ENCODE measurements at regions not wholly inside any gene's neighbourhood (a gene's known extent, or its start where the extent isn't known, plus 50 kb on each side); places are given as distances from the start of the nearest gene placed in this dataset.

DNA sequence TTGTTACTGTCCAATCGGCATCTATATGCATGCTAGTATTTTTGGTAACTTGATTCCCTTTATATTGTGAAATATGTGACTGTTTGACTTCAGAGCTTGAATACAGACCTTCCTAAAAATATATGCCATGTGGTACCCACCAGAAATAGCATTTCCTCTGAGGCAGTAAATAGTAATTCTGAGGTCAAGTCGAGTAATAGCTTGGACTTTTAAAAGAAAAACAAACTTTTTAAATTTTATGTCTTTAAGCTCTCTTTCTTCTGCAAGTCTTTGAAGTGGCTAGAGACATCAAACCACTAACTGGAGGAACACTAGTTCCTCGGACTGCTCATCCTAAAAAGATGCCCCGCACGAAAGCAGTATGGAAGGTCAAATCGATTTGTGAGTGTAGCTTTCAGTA lies 396.8 kb upstream of the SLC14A2 start:
- Histone ChIP-seq H4K5ac (ENCODE audit: low read length) (no peak overlapping the region), H3K4ac (ENCODE audit: low read depth, low read length) (no peak overlapping the region), H3K56ac (ENCODE audit: low read length) (no peak overlapping the region), H3K79me1 (ENCODE audit: low read length) (no peaks in the 10 kb centered on the region), H2AK5ac (ENCODE audit: low read length) (no peak overlapping the region), H3K36me3 (ENCODE audit: control insufficient read depth, insufficient read depth, low read length) (no peaks in the 10 kb centered on the region), H3K23ac (ENCODE audit: low read length) (no peak overlapping the region), H3K79me2 (ENCODE audit: control insufficient read depth, insufficient read depth, low read length) (no peaks in the 10 kb centered on the region), H3K4me3 (ENCODE audit: low read length) (no peak overlapping the region), H3K4me2 (ENCODE audit: low read length) (no peak overlapping the region), H3K18ac (ENCODE audit: low read length) (no peak overlapping the region), H2BK5ac (ENCODE audit: low read length) (no peak overlapping the region), H3K4me1 (ENCODE audit: control insufficient read depth, low read depth, low read length) (peaks cover 3% of the 10 kb centered on the region), H2BK15ac (replicated peaks; ENCODE audit: low read depth) (no peak overlapping the region), H3K27ac (ENCODE audit: low read depth, low read length) (no peak overlapping the region), H3K27me3 (ENCODE audit: insufficient read depth, low read length, poor library complexity) (no peaks in the 10 kb centered on the region), H4K8ac (ENCODE audit: low read depth, low read length) (no peak overlapping the region), H3K9ac (ENCODE audit: low read length) (no peak overlapping the region), H2BK120ac (ENCODE audit: low read depth, low read length) (no peak overlapping the region)
- DNase-seq, result no peak
- WGBS (ENCODE audit: extremely low coverage, insufficient coverage, low lambda C conversion rate), result no CpG with 5 or more reads among the region's 6 CpGs

DNA sequence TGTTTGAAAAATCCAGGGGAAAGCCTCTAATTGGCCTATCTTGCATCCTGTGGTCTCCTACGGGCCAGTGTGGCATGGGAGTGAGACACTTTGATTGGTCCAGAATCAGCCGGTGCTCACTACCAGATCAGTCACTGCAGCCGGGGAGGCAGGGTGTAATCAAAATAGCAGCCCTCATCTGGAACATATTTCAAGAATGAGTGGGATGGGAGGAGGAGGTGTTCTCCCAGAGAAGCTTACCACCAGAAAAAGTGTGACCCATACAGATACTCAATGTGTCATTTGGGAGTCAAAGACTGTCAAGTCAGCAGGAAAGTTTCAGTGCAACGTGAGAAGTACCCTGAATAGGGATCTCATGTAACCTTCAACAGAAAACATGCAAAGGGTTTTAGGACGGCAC lies 393.9 kb upstream of the SLC14A2 start:
- no peak for DNase-seq

GRCh38 chr18:45222180-45222579 lies 393.1 kb upstream of the SLC14A2 start:
- Histone ChIP-seq H4K8ac (ENCODE audit: low read depth, low read length) (no peak overlapping the region), H3K56ac (ENCODE audit: low read length) (no peak overlapping the region), H4K5ac (ENCODE audit: low read length) (no peak overlapping the region), H2BK15ac (replicated peaks; ENCODE audit: low read depth) (no peak overlapping the region), H2AK5ac (ENCODE audit: low read length) (no peak overlapping the region), H3K4ac (ENCODE audit: low read depth, low read length) (no peak overlapping the region), H3K4me1 (ENCODE audit: control insufficient read depth, low read depth, low read length) (peaks cover 3% of the 10 kb centered on the region), H2BK5ac (ENCODE audit: low read length) (no peak overlapping the region), H2BK120ac (ENCODE audit: low read depth, low read length) (no peak overlapping the region), H3K27ac (ENCODE audit: low read depth, low read length) (peak overlapping the region; percentile 22), H3K18ac (ENCODE audit: low read length) (no peak overlapping the region), H3K79me2 (ENCODE audit: control insufficient read depth, insufficient read depth, low read length) (no peaks in the 10 kb centered on the region), H3K36me3 (ENCODE audit: control insufficient read depth, insufficient read depth, low read length) (no peaks in the 10 kb centered on the region), H3K9ac (ENCODE audit: low read length) (no peak overlapping the region), H3K79me1 (ENCODE audit: low read length) (no peaks in the 10 kb centered on the region), H3K27me3 (ENCODE audit: insufficient read depth, low read length, poor library complexity) (no peaks in the 10 kb centered on the region), H3K4me3 (ENCODE audit: low read length) (no peak overlapping the region), H3K23ac (ENCODE audit: low read length) (no peak overlapping the region), H3K4me2 (ENCODE audit: low read length) (no peak overlapping the region)
- DNase-seq, result no peak
- no CpG with 5 or more reads among the region's 3 CpGs for WGBS (ENCODE audit: extremely low coverage, insufficient coverage, low lambda C conversion rate)

More for the DNA sequence above, 393.9 kb upstream of the SLC14A2 start:
- Histone ChIP-seq H2BK15ac (replicated peaks; ENCODE audit: low read depth) (no peak overlapping the region), H3K56ac (ENCODE audit: low read length) (no peak overlapping the region), H2BK5ac (ENCODE audit: low read length) (no peak overlapping the region), H3K4me3 (ENCODE audit: low read length) (no peak overlapping the region), H3K27ac (ENCODE audit: low read depth, low read length) (no peak overlapping the region), H3K79me1 (ENCODE audit: low read length) (no peaks in the 10 kb centered on the region), H4K5ac (ENCODE audit: low read length) (no peak overlapping the region), H3K4ac (ENCODE audit: low read depth, low read length) (no peak overlapping the region), H3K4me1 (ENCODE audit: control insufficient read depth, low read depth, low read length) (peaks cover 3% of the 10 kb centered on the region), H3K27me3 (ENCODE audit: insufficient read depth, low read length, poor library complexity) (no peaks in the 10 kb centered on the region), H4K8ac (ENCODE audit: low read depth, low read length) (no peak overlapping the region), H3K18ac (ENCODE audit: low read length) (no peak overlapping the region), H3K36me3 (ENCODE audit: control insufficient read depth, insufficient read depth, low read length) (no peaks in the 10 kb centered on the region), H2AK5ac (ENCODE audit: low read length) (no peak overlapping the region), H3K79me2 (ENCODE audit: control insufficient read depth, insufficient read depth, low read length) (no peaks in the 10 kb centered on the region), H2BK120ac (ENCODE audit: low read depth, low read length) (no peak overlapping the region), H3K23ac (ENCODE audit: low read length) (no peak overlapping the region), H3K9ac (ENCODE audit: low read length) (no peak overlapping the region), H3K4me2 (ENCODE audit: low read length) (no peak overlapping the region)
- WGBS (ENCODE audit: extremely low coverage, insufficient coverage, low lambda C conversion rate), result no CpG with 5 or more reads among the region's 5 CpGs

GRCh38 chr18:45227001-45227742 lies 388.1 kb upstream of the SLC14A2 start:
- H3K18ac ChIP-seq (ENCODE audit: low read length), result no peak overlapping the region
- no peak overlapping the region for H3K4me3 ChIP-seq (ENCODE audit: low read length)
- H3K9ac ChIP-seq (ENCODE audit: low read length), result no peak overlapping the region
- no peak overlapping the region for H2AK5ac ChIP-seq (ENCODE audit: low read length)
- H3K36me3 ChIP-seq (ENCODE audit: control insufficient read depth, insufficient read depth, low read length), result no peaks in the 10 kb centered on the region
- no peaks in the 10 kb centered on the region for H3K27me3 ChIP-seq (ENCODE audit: insufficient read depth, low read length, poor library complexity)
- H3K4me1 ChIP-seq (ENCODE audit: control insufficient read depth, low read depth, low read length), result peaks cover 1% of the 10 kb centered on the region
- no peak overlapping the region for H3K56ac ChIP-seq (ENCODE audit: low read length)
- no CpG with 5 or more reads among the region's 1 CpG for WGBS (ENCODE audit: extremely low coverage, insufficient coverage, low lambda C conversion rate)
- H3K79me1 ChIP-seq (ENCODE audit: low read length), result no peaks in the 10 kb centered on the region
- no peak overlapping the region for H3K27ac ChIP-seq (ENCODE audit: low read depth, low read length)
- H2BK5ac ChIP-seq (ENCODE audit: low read length), result no peak overlapping the region
- no peak overlapping the region for H3K23ac ChIP-seq (ENCODE audit: low read length)
- peak; percentile 82 for DNase-seq
- H3K4ac ChIP-seq (ENCODE audit: low read depth, low read length), result no peak overlapping the region
- no peak overlapping the region for H4K8ac ChIP-seq (ENCODE audit: low read depth, low read length)
- H3K4me2 ChIP-seq (ENCODE audit: low read length), result no peak overlapping the region
- no peak overlapping the region for H2BK120ac ChIP-seq (ENCODE audit: low read depth, low read length)
- H3K79me2 ChIP-seq (ENCODE audit: control insufficient read depth, insufficient read depth, low read length), result no peaks in the 10 kb centered on the region
- no peak overlapping the region for H4K5ac ChIP-seq (ENCODE audit: low read length)
- no peak overlapping the region for H2BK15ac ChIP-seq (replicated peaks; ENCODE audit: low read depth)

DNA sequence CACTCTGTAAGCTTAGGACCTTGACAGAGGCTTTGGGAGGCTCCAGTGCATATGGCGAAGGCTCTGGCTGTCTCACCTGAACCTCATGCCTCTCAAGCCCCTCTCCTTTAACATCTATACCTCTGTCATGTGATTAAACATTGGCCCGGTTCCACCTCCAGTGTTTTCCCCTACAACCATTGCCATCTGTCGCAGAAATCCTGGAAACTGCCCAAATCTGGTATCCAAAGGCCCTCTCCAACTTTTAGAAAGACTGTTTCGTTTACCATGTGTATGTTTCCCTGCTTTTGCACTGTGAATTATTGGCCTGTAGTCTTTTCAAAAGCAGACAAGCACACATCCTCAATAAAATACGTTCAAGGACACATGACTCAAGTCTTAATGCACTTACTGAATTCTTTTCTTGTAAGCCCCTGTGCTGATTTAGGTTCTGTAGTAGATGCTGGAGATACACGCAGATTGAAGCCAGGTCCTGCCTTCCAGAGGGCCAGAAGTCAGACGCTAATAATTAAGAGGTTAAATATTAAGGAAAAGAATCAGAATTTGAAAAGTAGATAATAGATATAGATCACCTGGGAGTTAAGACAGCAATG lies 386.4 kb upstream of the SLC14A2 start:
- Histone ChIP-seq H3K79me2 (ENCODE audit: control insufficient read depth, insufficient read depth, low read length) (no peaks in the 10 kb centered on the region), H3K27ac (ENCODE audit: low read depth, low read length) (no peak overlapping the region), H3K18ac (ENCODE audit: low read length) (no peak overlapping the region), H3K36me3 (ENCODE audit: control insufficient read depth, insufficient read depth, low read length) (no peaks in the 10 kb centered on the region), H3K9ac (ENCODE audit: low read length) (no peak overlapping the region), H3K56ac (ENCODE audit: low read length) (no peak overlapping the region), H2BK120ac (ENCODE audit: low read depth, low read length) (no peak overlapping the region), H3K4me3 (ENCODE audit: low read length) (no peak overlapping the region), H3K23ac (ENCODE audit: low read length) (no peak overlapping the region), H3K79me1 (ENCODE audit: low read length) (no peaks in the 10 kb centered on the region), H2BK15ac (replicated peaks; ENCODE audit: low read depth) (no peak overlapping the region), H4K5ac (ENCODE audit: low read length) (no peak overlapping the region), H2AK5ac (ENCODE audit: low read length) (no peak overlapping the region), H3K4ac (ENCODE audit: low read depth, low read length) (no peak overlapping the region), H3K4me1 (ENCODE audit: control insufficient read depth, low read depth, low read length) (no peaks in the 10 kb centered on the region), H3K4me2 (ENCODE audit: low read length) (no peak overlapping the region), H4K8ac (ENCODE audit: low read depth, low read length) (no peak overlapping the region), H3K27me3 (ENCODE audit: insufficient read depth, low read length, poor library complexity) (no peaks in the 10 kb centered on the region), H2BK5ac (ENCODE audit: low read length) (no peak overlapping the region)
- no CpG with 5 or more reads among the region's 7 CpGs for WGBS (ENCODE audit: extremely low coverage, insufficient coverage, low lambda C conversion rate)
- DNase-seq, result no peak
